ENCODE measurements at regions not wholly inside any gene's neighbourhood (a gene's known extent, or its start where the extent isn't known, plus 50 kb on each side); places are given as distances from the start of the nearest gene placed in this dataset.
"Not testable (repeated sequence)": the region's sequence is repeated elsewhere in the genome, so short reads cannot be mapped to it uniquely, and the experiment has no call there.

DNA sequence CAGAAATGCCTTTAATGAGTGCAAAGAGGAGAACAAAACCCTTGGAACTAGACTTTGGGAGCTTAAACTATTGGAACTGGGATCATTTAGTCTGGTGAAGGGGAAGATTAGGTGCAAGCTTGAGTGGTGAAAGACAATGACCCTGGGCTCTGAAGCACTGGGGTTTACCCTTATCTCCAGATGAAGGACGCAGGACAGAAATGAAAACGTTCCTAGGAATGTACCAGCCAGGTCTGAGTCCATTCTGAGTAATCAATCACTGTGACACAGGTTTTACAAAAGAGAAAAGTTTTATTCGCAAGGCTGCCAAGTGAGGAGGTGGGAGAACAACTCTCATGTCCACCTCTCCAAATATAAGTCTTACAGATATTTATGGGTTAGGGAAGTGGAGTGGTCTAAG is 249.1 kb downstream of the LRIG3 start:
- Histone ChIP-seq H3K4me3 (replicated peaks; ENCODE audit: insufficient read depth, low read length) (no peak overlapping the region), H3K27ac (replicated peaks) (no peak overlapping the region), H3K27me3 (ENCODE audit: insufficient read depth, poor library complexity, severe bottlenecking) (no peaks in the 10 kb centered on the region)
- no peak for DNase-seq (ENCODE audit: low read depth in 1 of 2, low spot score in 1 of 2)
- TF ChIP-seq, protein P1, sequence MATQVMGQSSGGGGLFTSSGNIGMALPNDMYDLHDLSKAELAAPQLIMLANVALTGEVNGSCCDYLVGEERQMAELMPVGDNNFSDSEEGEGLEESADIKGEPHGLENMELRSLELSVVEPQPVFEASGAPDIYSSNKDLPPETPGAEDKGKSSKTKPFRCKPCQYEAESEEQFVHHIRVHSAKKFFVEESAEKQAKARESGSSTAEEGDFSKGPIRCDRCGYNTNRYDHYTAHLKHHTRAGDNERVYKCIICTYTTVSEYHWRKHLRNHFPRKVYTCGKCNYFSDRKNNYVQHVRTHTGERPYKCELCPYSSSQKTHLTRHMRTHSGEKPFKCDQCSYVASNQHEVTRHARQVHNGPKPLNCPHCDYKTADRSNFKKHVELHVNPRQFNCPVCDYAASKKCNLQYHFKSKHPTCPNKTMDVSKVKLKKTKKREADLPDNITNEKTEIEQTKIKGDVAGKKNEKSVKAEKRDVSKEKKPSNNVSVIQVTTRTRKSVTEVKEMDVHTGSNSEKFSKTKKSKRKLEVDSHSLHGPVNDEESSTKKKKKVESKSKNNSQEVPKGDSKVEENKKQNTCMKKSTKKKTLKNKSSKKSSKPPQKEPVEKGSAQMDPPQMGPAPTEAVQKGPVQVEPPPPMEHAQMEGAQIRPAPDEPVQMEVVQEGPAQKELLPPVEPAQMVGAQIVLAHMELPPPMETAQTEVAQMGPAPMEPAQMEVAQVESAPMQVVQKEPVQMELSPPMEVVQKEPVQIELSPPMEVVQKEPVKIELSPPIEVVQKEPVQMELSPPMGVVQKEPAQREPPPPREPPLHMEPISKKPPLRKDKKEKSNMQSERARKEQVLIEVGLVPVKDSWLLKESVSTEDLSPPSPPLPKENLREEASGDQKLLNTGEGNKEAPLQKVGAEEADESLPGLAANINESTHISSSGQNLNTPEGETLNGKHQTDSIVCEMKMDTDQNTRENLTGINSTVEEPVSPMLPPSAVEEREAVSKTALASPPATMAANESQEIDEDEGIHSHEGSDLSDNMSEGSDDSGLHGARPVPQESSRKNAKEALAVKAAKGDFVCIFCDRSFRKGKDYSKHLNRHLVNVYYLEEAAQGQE (IDR thresholded peaks at IDR 0.05; ENCODE audit: insufficient replicate concordance, low read depth), result no peak
- no peak for TF ChIP-seq SPI1 (IDR thresholded peaks at IDR 0.05; ENCODE audit: borderline replicate concordance, low read depth)
- TF ChIP-seq, protein P2, sequence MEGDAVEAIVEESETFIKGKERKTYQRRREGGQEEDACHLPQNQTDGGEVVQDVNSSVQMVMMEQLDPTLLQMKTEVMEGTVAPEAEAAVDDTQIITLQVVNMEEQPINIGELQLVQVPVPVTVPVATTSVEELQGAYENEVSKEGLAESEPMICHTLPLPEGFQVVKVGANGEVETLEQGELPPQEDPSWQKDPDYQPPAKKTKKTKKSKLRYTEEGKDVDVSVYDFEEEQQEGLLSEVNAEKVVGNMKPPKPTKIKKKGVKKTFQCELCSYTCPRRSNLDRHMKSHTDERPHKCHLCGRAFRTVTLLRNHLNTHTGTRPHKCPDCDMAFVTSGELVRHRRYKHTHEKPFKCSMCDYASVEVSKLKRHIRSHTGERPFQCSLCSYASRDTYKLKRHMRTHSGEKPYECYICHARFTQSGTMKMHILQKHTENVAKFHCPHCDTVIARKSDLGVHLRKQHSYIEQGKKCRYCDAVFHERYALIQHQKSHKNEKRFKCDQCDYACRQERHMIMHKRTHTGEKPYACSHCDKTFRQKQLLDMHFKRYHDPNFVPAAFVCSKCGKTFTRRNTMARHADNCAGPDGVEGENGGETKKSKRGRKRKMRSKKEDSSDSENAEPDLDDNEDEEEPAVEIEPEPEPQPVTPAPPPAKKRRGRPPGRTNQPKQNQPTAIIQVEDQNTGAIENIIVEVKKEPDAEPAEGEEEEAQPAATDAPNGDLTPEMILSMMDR (IDR thresholded peaks at IDR 0.05; ENCODE audit: insufficient read depth, low read length), result no peak
- no peak for TF ChIP-seq POLR2AphosphoS5 (IDR thresholded peaks at IDR 0.05; ENCODE audit: low read depth)
- no peak for TF ChIP-seq GABPA (IDR thresholded peaks at IDR 0.05; ENCODE audit: low read depth)

- Histone ChIP-seq H3K4me3 (replicated peaks; ENCODE audit: insufficient read depth, low read length) (no peak overlapping the region), H3K27me3 (ENCODE audit: insufficient read depth, poor library complexity, severe bottlenecking) (no peaks in the 10 kb centered on the region), H3K27ac (replicated peaks) (no peak overlapping the region)
- TF ChIP-seq, protein P2 (IDR thresholded peaks at IDR 0.05; ENCODE audit: insufficient read depth, low read length), result no peak
- TF ChIP-seq SPI1 (IDR thresholded peaks at IDR 0.05; ENCODE audit: borderline replicate concordance, low read depth) (no peak), POLR2AphosphoS5 (IDR thresholded peaks at IDR 0.05; ENCODE audit: low read depth) (no peak), GABPA (IDR thresholded peaks at IDR 0.05; ENCODE audit: low read depth) (no peak)
- TF ChIP-seq, protein P1 (IDR thresholded peaks at IDR 0.05; ENCODE audit: insufficient replicate concordance, low read depth), result no peak
- no peak for DNase-seq (ENCODE audit: low read depth in 1 of 2, low spot score in 1 of 2)
Observed at GRCh38 chr12:58673021-58673420, 247.3 kb downstream of the LRIG3 start.

- H3K27ac ChIP-seq (replicated peaks); DNase-seq (ENCODE audit: low read depth in 1 of 2, low spot score in 1 of 2); H3K4me3 ChIP-seq (replicated peaks; ENCODE audit: insufficient read depth, low read length); H3K27me3 ChIP-seq (ENCODE audit: insufficient read depth, poor library complexity, severe bottlenecking): not testable (repeated sequence)
Observed at GRCh38 chr12:58677833-58678232, 242.5 kb downstream of the LRIG3 start.

DNA sequence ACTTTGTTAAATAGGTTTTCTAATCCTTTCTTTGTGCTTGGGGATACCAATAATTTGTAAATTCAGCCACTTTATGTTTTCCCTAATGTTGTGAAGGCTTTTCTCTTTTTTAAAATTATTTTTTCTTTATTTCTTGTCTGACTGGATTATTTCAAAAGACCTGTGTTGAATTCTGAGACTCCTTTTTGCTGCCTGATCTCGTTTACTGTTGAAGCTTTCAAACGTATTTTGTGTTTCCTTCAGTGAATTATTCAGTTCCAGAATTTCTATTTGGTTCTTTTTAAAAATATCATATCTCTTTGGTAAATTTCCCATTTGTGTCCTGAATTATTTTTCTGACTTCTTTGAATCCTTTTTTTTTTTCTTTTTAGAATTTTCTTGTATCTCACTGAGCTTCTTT is 241.6 kb downstream of the LRIG3 start:
- TF ChIP-seq, protein P1 (IDR thresholded peaks at IDR 0.05; ENCODE audit: insufficient replicate concordance, low read depth), result no peak
- TF ChIP-seq, protein P2 (IDR thresholded peaks at IDR 0.05; ENCODE audit: insufficient read depth, low read length), result no peak
- TF ChIP-seq SPI1 (IDR thresholded peaks at IDR 0.05; ENCODE audit: borderline replicate concordance, low read depth), result no peak
- TF ChIP-seq POLR2AphosphoS5 (IDR thresholded peaks at IDR 0.05; ENCODE audit: low read depth), result no peak
- TF ChIP-seq GABPA (IDR thresholded peaks at IDR 0.05; ENCODE audit: low read depth), result no peak
- no peaks in the 10 kb centered on the region for H3K27me3 ChIP-seq (ENCODE audit: insufficient read depth, poor library complexity, severe bottlenecking)

More for the DNA sequence above, 241.6 kb downstream of the LRIG3 start:
- Histone ChIP-seq H3K27ac (replicated peaks) (no peak overlapping the region), H3K4me3 (replicated peaks; ENCODE audit: insufficient read depth, low read length) (no peak overlapping the region)
- no peak for DNase-seq (ENCODE audit: low read depth in 1 of 2, low spot score in 1 of 2)

Measured in HL-60 (cell line).